Natural killer cell (primary cell): ENCODE measurements at regions not wholly inside any gene's neighbourhood (a gene's known extent, or its start where the extent isn't known, plus 50 kb on each side); places are given as distances from the start of the nearest gene placed in this dataset.

Source experiments
- ATAC-seq, 3 donors: fragments of 150-1000 bp in 2 of 3; fragments of 200-7000 bp in 1 of 3; cut with Tn5 transposase; 1 replicate in 1 of 3; 2 replicates in 2 of 3; pipeline ENCODE4 v1.10.0; 2021; ENCODE audit warnings: mild to moderate bottlenecking in 2 of 3, moderate library complexity in 2 of 3
- DNase-seq, 2 donors: peaks; one replicate each; pipeline versions ENCODE4 v3.0.0 to v3.0.0-alpha.2; 2013 to 2021; ENCODE audit warnings: mixed read lengths in 1 of 2
- H3K27ac ChIP-seq: one replicate; pipeline ENCODE4 v1.5.1; 2013; ENCODE audit warnings: mild to moderate bottlenecking, low read length
- H3K27me3 ChIP-seq: one replicate; pipeline ENCODE4 v1.6.1; 2013; ENCODE audit warnings: low read length; ENCODE audit not compliant: control insufficient read depth, insufficient read depth
- H3K36me3 ChIP-seq: one replicate; pipeline ENCODE4 v1.6.1; 2013; ENCODE audit warnings: low read length; ENCODE audit not compliant: control insufficient read depth, insufficient read depth
- H3K4me1 ChIP-seq: one replicate; pipeline ENCODE4 v1.6.1; 2013; ENCODE audit warnings: low read length; ENCODE audit not compliant: control insufficient read depth, insufficient read depth
- H3K4me3 ChIP-seq: one replicate; pipeline ENCODE4 v1.5.1; 2013; ENCODE audit warnings: low read length
- H3K9me3 ChIP-seq: one replicate; pipeline ENCODE4 v1.6.1; 2013; ENCODE audit warnings: low read length; ENCODE audit not compliant: control insufficient read depth, insufficient read depth
- H3K27ac Mint-ChIP-seq, 2 donors: one replicate each; pipeline ENCODE4 v1.8.0; 2022; ENCODE audit warnings: mild to moderate bottlenecking in 2 of 2, mixed read lengths in 2 of 2, moderate library complexity in 1 of 2
- H3K27me3 Mint-ChIP-seq, 2 donors: one replicate each; pipeline ENCODE4 v1.8.0; 2022; ENCODE audit warnings: low read depth in 2 of 2, mixed read lengths in 2 of 2
- H3K36me3 Mint-ChIP-seq: one replicate; pipeline ENCODE4 v1.8.0; 2022; ENCODE audit warnings: mixed read lengths
- H3K4me1 Mint-ChIP-seq, 2 donors: one replicate each; pipeline ENCODE4 v1.8.0; 2022; ENCODE audit warnings: mixed read lengths in 2 of 2
- H3K4me3 Mint-ChIP-seq: one replicate; pipeline ENCODE4 v1.8.0; 2022; ENCODE audit warnings: mild to moderate bottlenecking, moderate library complexity, mixed read lengths
- H3K9me3 Mint-ChIP-seq, 2 donors: one replicate each; pipeline ENCODE4 v1.8.0; 2022; ENCODE audit warnings: mixed read lengths in 2 of 2
- WGBS: methylation state at CpG from one replicate; pipeline ENCODE4 v1.1.7; 2013; ENCODE audit warnings: missing lambda C conversion rate; ENCODE audit not compliant: insufficient coverage; 5-methylcytosine and 5-hydroxymethylcytosine counted together
- intact Hi-C: fragments of 100-400 bp; cut with micrococcal nuclease; formaldehyde crosslinking; loops from one replicate; pipeline ENCODE4 v1.14.2; 2022
- TF ChIP-seq, protein P1 (sequence below): fragments of 200-600 bp; IDR thresholded peaks from one replicate; pipeline ENCODE4 v1.8.0; 2022; ENCODE audit warnings: antibody characterized with exemption

DNA sequence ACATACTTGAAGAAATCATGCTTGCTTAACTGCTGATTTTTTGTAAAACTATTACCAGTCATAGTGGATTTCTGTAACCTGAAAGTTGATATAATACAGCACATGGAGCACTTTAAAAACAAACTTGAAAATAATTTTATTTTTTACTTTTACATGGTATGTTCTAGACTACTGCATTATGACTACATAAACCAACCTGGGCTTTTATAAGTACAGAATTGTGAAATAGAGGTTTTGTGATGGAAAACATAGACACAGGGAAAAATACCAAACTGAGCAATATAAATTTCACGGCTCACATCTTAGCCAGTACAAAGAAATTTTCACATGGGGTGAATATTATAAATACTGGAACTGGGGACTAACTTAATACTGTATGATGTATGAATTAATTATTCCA is 59.3 kb upstream of the CTIF start:
- no peak for DNase-seq
- Histone ChIP-seq H3K27ac (no peak overlapping the region), H3K27me3 (no peaks in the 10 kb centered on the region), H3K36me3 (no peaks in the 10 kb centered on the region), H3K4me3 (no peak overlapping the region), H3K4me1 (no peaks in the 10 kb centered on the region), H3K9me3 (no peaks in the 10 kb centered on the region)
- Mint-ChIP-seq H3K4me3 (no peak overlapping the region), H3K9me3 (no peaks in the 10 kb centered on the region), H3K36me3 (no peaks in the 10 kb centered on the region), H3K27ac (no peak overlapping the region), H3K27me3 (peaks cover 13 to 26% of the 10 kb centered on the region in 2 donors), H3K4me1 (no peaks in the 10 kb centered on the region)
- no peak for ATAC-seq
- intact Hi-C loops, result no loop called here
- no CpG with 5 or more reads among the region's 1 CpG for WGBS
- TF ChIP-seq, protein P1, sequence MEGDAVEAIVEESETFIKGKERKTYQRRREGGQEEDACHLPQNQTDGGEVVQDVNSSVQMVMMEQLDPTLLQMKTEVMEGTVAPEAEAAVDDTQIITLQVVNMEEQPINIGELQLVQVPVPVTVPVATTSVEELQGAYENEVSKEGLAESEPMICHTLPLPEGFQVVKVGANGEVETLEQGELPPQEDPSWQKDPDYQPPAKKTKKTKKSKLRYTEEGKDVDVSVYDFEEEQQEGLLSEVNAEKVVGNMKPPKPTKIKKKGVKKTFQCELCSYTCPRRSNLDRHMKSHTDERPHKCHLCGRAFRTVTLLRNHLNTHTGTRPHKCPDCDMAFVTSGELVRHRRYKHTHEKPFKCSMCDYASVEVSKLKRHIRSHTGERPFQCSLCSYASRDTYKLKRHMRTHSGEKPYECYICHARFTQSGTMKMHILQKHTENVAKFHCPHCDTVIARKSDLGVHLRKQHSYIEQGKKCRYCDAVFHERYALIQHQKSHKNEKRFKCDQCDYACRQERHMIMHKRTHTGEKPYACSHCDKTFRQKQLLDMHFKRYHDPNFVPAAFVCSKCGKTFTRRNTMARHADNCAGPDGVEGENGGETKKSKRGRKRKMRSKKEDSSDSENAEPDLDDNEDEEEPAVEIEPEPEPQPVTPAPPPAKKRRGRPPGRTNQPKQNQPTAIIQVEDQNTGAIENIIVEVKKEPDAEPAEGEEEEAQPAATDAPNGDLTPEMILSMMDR, result no peak

DNA sequence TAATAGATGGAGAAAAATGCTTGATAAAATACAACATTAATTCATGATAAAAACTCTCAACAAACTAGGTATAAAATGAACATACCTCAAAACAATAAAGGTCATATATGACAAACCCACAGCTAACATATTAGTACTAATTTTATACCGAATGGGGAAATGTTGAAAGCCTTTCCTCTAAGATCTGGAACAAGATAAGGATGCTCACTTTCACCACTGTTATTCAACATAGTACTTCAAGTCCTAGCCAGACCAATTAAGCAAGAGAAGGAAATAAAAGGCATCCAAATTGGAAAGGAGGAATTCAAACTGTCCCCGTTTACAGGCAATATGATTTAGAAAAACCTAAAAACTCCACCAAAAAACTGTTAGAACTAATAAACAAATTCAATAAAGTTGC is 61.5 kb upstream of the CTIF start:
- TF ChIP-seq, protein P1, result no peak
- H3K27me3 Mint-ChIP-seq, result peaks cover 19 to 42% of the 10 kb centered on the region in 2 donors
- Histone ChIP-seq H3K4me3 (no peak overlapping the region), H3K4me1 (no peaks in the 10 kb centered on the region), H3K9me3 (no peaks in the 10 kb centered on the region), H3K36me3 (no peaks in the 10 kb centered on the region), H3K27me3 (no peaks in the 10 kb centered on the region), H3K27ac (no peak overlapping the region)
- no peak overlapping the region for H3K27ac Mint-ChIP-seq
- no peak for ATAC-seq
- H3K36me3 Mint-ChIP-seq, result no peaks in the 10 kb centered on the region
- no peaks in the 10 kb centered on the region for H3K9me3 Mint-ChIP-seq
- intact Hi-C loops, result no loop called here
- 80% methylated on average over 2 of the region's 2 CpGs for WGBS
- no peak for DNase-seq
- H3K4me1 Mint-ChIP-seq, result no peaks in the 10 kb centered on the region
- no peak overlapping the region for H3K4me3 Mint-ChIP-seq

DNA sequence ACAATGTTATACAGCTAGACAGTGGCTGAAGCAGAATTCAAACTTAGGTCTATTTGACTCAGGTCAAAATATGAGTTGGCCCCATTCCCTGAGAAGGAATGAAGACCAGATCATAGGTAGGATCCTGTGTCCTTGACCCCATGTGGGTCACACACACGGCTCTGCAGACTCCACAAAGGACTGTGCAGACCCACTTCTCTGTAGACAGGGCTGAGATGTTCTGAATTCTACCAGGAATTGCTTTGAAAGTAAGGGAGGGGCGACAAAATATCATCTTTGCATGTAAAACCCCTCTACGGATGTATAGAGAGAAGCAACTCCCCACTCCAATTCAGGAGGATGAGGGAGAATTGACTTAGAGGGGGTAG is 62.3 kb upstream of the CTIF start:
- H3K4me1 Mint-ChIP-seq, result no peaks in the 10 kb centered on the region
- Histone ChIP-seq H3K27me3 (no peaks in the 10 kb centered on the region), H3K4me3 (no peak overlapping the region), H3K27ac (no peak overlapping the region), H3K36me3 (no peaks in the 10 kb centered on the region), H3K9me3 (no peaks in the 10 kb centered on the region), H3K4me1 (no peaks in the 10 kb centered on the region)
- TF ChIP-seq, protein P1, result no peak
- DNase-seq (no peak), ATAC-seq (no peak)
- H3K27ac Mint-ChIP-seq, result no peak overlapping the region
- WGBS, result 73% methylated on average over 1 of the region's 3 CpGs
- intact Hi-C loops, result loop anchor here (1.0 kb wide), 1 partner anchor 188 kb away; no protein-coding TSS in a partner anchor
- no peak overlapping the region for H3K4me3 Mint-ChIP-seq
- no peaks in the 10 kb centered on the region for H3K9me3 Mint-ChIP-seq
- no peaks in the 10 kb centered on the region for H3K36me3 Mint-ChIP-seq
- H3K27me3 Mint-ChIP-seq, result peaks cover 21 to 44% of the 10 kb centered on the region in 2 donors
